ENCODE measurements at regions not wholly inside any gene's neighbourhood (a gene's known extent, or its start where the extent isn't known, plus 50 kb on each side); places are given as distances from the start of the nearest gene placed in this dataset.

DNA sequence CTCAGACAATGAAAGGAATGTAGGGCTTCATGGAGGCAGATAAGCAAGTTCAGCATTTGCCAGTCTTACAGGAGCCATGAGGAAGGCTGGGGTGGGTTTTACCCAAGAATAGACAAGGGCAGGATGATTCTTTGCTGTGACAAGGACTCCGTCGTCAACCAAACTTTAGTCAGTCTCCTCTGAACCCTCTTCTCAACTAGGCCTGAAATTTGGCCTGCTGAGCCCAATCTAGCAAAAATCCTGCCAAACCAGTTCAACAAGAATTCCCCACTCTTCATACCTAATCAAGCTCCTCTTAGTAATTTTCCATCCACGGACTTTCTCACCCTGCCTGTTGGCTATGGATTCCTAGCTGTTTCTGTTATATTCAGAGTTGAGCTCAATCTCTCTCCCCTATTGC is 280.5 kb downstream of the TBL1XR1 start:
- no TSS peak for BruUV-seq (replicated peaks)
- no peaks in the 10 kb centered on the region for H3K79me2 ChIP-seq (ENCODE audit: insufficient read depth, low read length)
- H3K9ac ChIP-seq (ENCODE audit: insufficient read depth, low read depth, low read length) = no peak overlapping the region
- H3K4me3 ChIP-seq (replicated peaks in 1 of 3; ENCODE audit: insufficient read depth in 1 of 3, low read depth in 2 of 3, low read length in 3 of 3) = no peak overlapping the region
- H4K20me1 ChIP-seq (ENCODE audit: insufficient read depth, low read length) = no peaks in the 10 kb centered on the region
- TF ChIP-seq HMG20B (CRISPR knock-in tag; conservative IDR thresholded peaks at IDR 0.05) = no peak
- no peak for TF ChIP-seq ZNF546 (CRISPR knock-in tag; conservative IDR thresholded peaks at IDR 0.05)
- TF ChIP-seq ZUFSP (CRISPR knock-in tag; IDR thresholded peaks at IDR 0.05; ENCODE audit: borderline replicate concordance) = no peak
- no peak for TF ChIP-seq ZNF563 (CRISPR knock-in tag; IDR thresholded peaks at IDR 0.05)
- no peak for TF ChIP-seq RXRB (CRISPR knock-in tag; IDR thresholded peaks at IDR 0.05; ENCODE audit: borderline replicate concordance)
- no peak for TF ChIP-seq PAX8 (CRISPR knock-in tag; IDR thresholded peaks at IDR 0.05; ENCODE audit: borderline replicate concordance)
- no peak for TF ChIP-seq NFYB (CRISPR knock-in tag; IDR thresholded peaks at IDR 0.05)
- TF ChIP-seq ZNF672 (CRISPR knock-in tag; IDR thresholded peaks at IDR 0.05) = no peak
- TF ChIP-seq RORA (CRISPR knock-in tag; IDR thresholded peaks at IDR 0.05) = no peak
- TF ChIP-seq RFX3 (CRISPR knock-in tag; IDR thresholded peaks at IDR 0.05) = no peak
- TF ChIP-seq ZFP37 (CRISPR knock-in tag; IDR thresholded peaks at IDR 0.05; ENCODE audit: borderline replicate concordance) = no peak
- no peak overlapping the region for H2AFZ ChIP-seq (ENCODE audit: low read length)
- no peak for ATAC-seq
- no peak overlapping the region for H3K27ac ChIP-seq (ENCODE audit: extremely low read length, insufficient read depth, low read length)
- in situ Hi-C loops (cut with HindIII; ENCODE audit: extremely low pct_ligation_motif_present, low pct_unique_long_range_greater_than_20kb) = no loop called here
- FAIRE-seq = no peak
- CTCF ChIA-PET (ENCODE audit: low intra/inter-chr PET ratio, low total read pairs) = no interaction called here
- 64% methylated on average over 3 of the region's 3 CpGs for WGBS (ENCODE audit: low lambda C conversion rate)
- H3K36me3 ChIP-seq (replicated peaks in 1 of 2; ENCODE audit: control insufficient read depth in 1 of 2, insufficient read depth in 2 of 2, low read length in 2 of 2) = no peaks in the 10 kb centered on the region
- no peaks in the 10 kb centered on the region for H3K9me3 ChIP-seq (ENCODE audit: low read length)
- H3K4me2 ChIP-seq (ENCODE audit: low read depth, low read length) = no peak overlapping the region
- intact Hi-C loops (cut with micrococcal nuclease; ENCODE audit: unreplicated experiment) = no loop called here
- H3K27me3 ChIP-seq (ENCODE audit: control insufficient read depth in 1 of 2, insufficient read depth in 2 of 2, low read length in 2 of 2) = peaks cover 0 to 2% of the 10 kb centered on the region in 2 experiments; a peak in 1 of 5 replicates
- peaks cover 12% of the 10 kb centered on the region for H3K4me1 ChIP-seq (ENCODE audit: insufficient read depth, low read length)
- no peak for DNase-seq (ENCODE audit: low spot score)
- POLR2A ChIA-PET = no interaction called here
